ENCODE measurements at regions not wholly inside any gene's neighbourhood (a gene's known extent, or its start where the extent isn't known, plus 50 kb on each side); places are given as distances from the start of the nearest gene placed in this dataset.
A peak's percentile ranks its signal among the peaks of the same experiment; 100 is the strongest.

DNA sequence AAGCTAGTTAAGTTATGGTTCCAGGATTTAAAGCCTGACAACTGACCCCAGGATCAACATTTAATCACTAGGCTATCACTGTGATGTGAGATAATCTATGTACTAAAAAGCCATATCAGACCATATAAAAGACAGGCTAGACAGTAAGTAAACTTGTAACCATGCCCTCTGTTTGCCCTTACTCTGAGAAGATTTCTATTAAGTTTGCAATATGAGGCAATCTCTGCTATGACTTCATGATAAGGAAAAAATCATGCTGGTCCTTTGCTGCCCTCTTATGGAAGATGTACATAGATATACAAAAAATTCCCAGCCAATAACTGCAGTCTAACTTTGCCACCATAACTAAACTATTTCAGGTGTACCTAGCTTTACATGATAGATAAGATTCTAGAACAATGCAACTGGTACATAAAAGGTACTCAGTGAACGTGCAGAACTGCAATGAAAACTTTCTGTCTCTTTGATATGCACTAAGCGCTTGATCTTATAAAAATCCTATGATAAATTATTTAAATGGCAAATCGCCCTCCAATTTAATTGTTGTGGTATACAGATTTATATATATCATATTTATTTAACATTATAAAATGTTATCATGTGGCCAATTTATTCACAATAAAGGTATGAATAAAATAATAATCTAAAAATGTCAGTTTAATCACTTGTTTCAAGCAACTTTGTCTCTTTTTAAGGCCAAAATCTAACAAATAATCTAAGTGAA, 70.5 kb downstream of the FAM217A start:
- peak in 1 of 2 donors; percentile 62 for DNase-seq

DNA sequence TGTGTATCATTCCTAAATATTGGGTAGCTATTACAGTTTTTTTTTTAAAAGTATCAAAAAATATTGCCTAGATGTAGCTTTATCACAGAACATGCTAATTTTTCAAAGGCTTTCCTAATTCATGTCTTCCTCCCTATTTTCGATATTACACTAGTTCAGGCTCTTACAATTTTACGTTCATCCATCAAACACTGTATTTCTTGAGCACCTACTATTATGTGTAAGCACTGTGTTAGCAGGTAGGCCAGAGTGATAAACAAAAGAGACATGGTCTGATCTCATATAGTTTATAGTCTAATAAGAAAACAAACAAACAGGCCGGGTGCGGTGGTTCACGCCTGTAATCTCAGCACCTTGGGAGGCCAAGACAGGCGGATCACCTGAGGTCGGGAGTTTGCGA, 69.5 kb downstream of the FAM217A start:
- no peak for DNase-seq

DNA sequence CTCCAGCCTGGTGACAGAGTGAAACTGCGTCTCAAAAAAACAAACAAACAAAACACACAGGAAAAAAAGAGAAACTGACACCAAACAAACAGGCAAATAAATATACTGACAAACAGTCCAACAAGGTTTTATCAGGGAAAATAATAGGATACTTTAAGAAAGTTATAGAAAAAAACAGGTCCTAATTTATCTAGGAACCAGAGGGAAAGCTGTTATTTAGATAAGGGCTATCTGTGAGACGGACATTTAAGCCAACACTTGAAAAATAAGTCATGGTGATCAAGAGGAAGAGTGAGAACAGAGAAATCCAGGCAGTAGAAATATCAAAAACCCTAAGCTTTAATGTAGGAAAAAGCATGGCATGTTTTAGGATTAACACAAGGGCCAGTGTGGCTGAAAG, 68.9 kb downstream of the FAM217A start:
- DNase-seq: no peak

- no peak for DNase-seq
These were observed 68.2 kb downstream of the FAM217A start for GRCh38 chr6:4010689-4011090.

GRCh38 chr6:4012826-4013225, 66.1 kb downstream of the FAM217A start:
- DNase-seq: no peak

- no peak for DNase-seq
These were observed 61.7 kb downstream of the FAM217A start for GRCh38 chr6:4017058-4017739.

DNA sequence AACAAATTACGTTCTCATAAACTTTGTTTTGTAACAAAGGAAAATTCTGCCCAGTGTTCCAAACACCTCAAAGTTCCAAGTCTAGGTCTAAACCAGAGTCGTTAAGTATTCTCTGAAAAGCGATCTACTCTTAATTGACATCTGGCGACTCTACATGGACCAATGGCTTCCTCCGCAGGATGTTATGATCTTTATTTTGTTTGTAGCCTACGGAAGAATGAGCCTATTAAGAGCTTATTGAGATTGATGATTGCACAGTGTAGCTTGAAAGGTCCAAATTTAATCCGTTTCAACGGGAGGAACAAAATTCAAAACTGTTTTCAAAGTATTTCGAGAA, 61.1 kb downstream of the FAM217A start:
- DNase-seq: peak in 1 of 2 donors; percentile 20

GRCh38 chr6:4018171-4018923, 60.6 kb downstream of the FAM217A start:
- peak; percentile 79 to 93 for DNase-seq
